ENCODE measurements at regions not wholly inside any gene's neighbourhood (a gene's known extent, or its start where the extent isn't known, plus 50 kb on each side); places are given as distances from the start of the nearest gene placed in this dataset.

DNA sequence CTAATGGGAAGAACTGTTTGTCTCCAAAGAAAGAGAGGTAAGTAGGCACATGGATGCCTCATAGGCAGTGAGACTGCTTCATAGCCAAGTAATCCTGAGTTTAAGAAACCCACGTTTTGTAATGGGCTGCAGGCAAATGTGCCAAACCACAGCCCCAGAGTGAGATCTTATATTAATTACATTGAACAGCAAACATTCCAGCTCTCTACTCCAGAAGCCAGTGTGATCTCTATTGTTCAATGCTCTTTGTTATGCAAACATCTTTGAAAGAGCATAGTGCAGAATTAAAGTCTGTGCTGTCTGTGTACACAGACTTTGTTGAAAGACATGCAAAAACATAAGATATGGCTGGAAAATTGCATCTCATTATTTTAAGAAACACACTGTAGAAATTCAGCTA lies 720.8 kb upstream of the REG3G start:
- no peak overlapping the region for H3K9ac ChIP-seq (ENCODE audit: low read depth, low read length)
- no peak overlapping the region for H2BK20ac ChIP-seq (ENCODE audit: low read depth, low read length)
- no peak overlapping the region for H3K14ac ChIP-seq (replicated peaks; ENCODE audit: low read depth, low read length)
- H3K4me1 ChIP-seq (ENCODE audit: control insufficient read depth, insufficient read depth, low read length), result no peaks in the 10 kb centered on the region
- H2BK5ac ChIP-seq (ENCODE audit: low read depth, low read length, poor library complexity, severe bottlenecking), result no peak overlapping the region
- no peak overlapping the region for H2BK120ac ChIP-seq (ENCODE audit: low read depth, low read length)
- H3K4ac ChIP-seq (ENCODE audit: low read depth, low read length), result no peak overlapping the region
- POLR2A ChIA-PET (ENCODE audit: unreplicated experiment), result no interaction called here
- no peak overlapping the region for H3K56ac ChIP-seq (ENCODE audit: extremely low read depth, insufficient read depth, low read length)
- no peak overlapping the region for H2BK15ac ChIP-seq (ENCODE audit: low read depth, low read length)
- dilution Hi-C loops (cut with HindIII; ENCODE audit: low sequenced_read_pairs, unreplicated experiment) (no loop called here), intact Hi-C loops (cut with micrococcal nuclease) (no loop called here), in situ Hi-C loops (cut with MboI; ENCODE audit: low sequenced_read_pairs) (no loop called here)
- no peak overlapping the region for H3K4me3 ChIP-seq (ENCODE audit: insufficient read depth, low read depth, low read length)
- no peak overlapping the region for H2AK9ac ChIP-seq (replicated peaks; ENCODE audit: low read depth, low read length, poor library complexity)
- no peak overlapping the region for H3K4me2 ChIP-seq (ENCODE audit: low read depth, low read length)
- DNase-seq (no peak), ATAC-seq (ENCODE audit: low read depth) (no peak)
- no peaks in the 10 kb centered on the region for H4K20me1 ChIP-seq (ENCODE audit: insufficient read depth, low read length)
- no peak overlapping the region for H4K8ac ChIP-seq (ENCODE audit: low read depth in 2 of 2, low read length in 2 of 2)
- H3K36me3 ChIP-seq (ENCODE audit: control insufficient read depth, insufficient read depth, low read length), result no peaks in the 10 kb centered on the region
- peaks cover 2% of the 10 kb centered on the region for H3K9me3 ChIP-seq (ENCODE audit: control insufficient read depth, insufficient read depth, low read length)
- no peaks in the 10 kb centered on the region for H3K9me1 ChIP-seq (ENCODE audit: insufficient read depth, low read length)
- TF ChIP-seq FOS (IDR thresholded peaks at IDR 0.05; ENCODE audit: low read depth, low read length) (no peak), RFX5 (IDR thresholded peaks at IDR 0.05; ENCODE audit: low read depth, low read length) (no peak), NFE2L2 (IDR thresholded peaks at IDR 0.05; ENCODE audit: low read depth, low read length) (no peak), MAFK (IDR thresholded peaks at IDR 0.05; ENCODE audit: low read depth, low read length) (no peak), MXI1 (IDR thresholded peaks at IDR 0.05; ENCODE audit: borderline replicate concordance, low read depth, low read length) (no peak), CEBPB (IDR thresholded peaks at IDR 0.05; ENCODE audit: low read depth, low read length) (no peak), MAZ (IDR thresholded peaks at IDR 0.05; ENCODE audit: borderline replicate concordance, low read depth, low read length) (no peak), RAD21 (IDR thresholded peaks at IDR 0.05; ENCODE audit: low read length) (no peak), USF2 (IDR thresholded peaks at IDR 0.05; ENCODE audit: low read depth, low read length) (no peak), RCOR1 (IDR thresholded peaks at IDR 0.05; ENCODE audit: insufficient replicate concordance, low read length) (no peak), BHLHE40 (IDR thresholded peaks at IDR 0.05; ENCODE audit: low read depth, low read length) (no peak)
- TF ChIP-seq, protein P1, sequence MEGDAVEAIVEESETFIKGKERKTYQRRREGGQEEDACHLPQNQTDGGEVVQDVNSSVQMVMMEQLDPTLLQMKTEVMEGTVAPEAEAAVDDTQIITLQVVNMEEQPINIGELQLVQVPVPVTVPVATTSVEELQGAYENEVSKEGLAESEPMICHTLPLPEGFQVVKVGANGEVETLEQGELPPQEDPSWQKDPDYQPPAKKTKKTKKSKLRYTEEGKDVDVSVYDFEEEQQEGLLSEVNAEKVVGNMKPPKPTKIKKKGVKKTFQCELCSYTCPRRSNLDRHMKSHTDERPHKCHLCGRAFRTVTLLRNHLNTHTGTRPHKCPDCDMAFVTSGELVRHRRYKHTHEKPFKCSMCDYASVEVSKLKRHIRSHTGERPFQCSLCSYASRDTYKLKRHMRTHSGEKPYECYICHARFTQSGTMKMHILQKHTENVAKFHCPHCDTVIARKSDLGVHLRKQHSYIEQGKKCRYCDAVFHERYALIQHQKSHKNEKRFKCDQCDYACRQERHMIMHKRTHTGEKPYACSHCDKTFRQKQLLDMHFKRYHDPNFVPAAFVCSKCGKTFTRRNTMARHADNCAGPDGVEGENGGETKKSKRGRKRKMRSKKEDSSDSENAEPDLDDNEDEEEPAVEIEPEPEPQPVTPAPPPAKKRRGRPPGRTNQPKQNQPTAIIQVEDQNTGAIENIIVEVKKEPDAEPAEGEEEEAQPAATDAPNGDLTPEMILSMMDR (conservative IDR thresholded peaks at IDR 0.05; ENCODE audit: low read depth, low read length), result no peak
- H4K91ac ChIP-seq (ENCODE audit: insufficient read depth, low read depth, low read length), result no peak overlapping the region
- H3K23ac ChIP-seq (ENCODE audit: low read depth, low read length), result no peak overlapping the region
- CTCF ChIA-PET, result no interaction called here
- no CpG with 5 or more reads among the region's 1 CpG for WGBS, 2 experiments (ENCODE audit: extremely low coverage in 2 of 2, insufficient read length in 1 of 2)
- no peak overlapping the region for H3K27ac ChIP-seq (ENCODE audit: insufficient read depth, low read length)
- no peak overlapping the region for H2AK5ac ChIP-seq (ENCODE audit: low read depth, low read length)
- no peak overlapping the region for H4K5ac ChIP-seq (ENCODE audit: low read depth, low read length)
- no peak overlapping the region for H3K18ac ChIP-seq (ENCODE audit: low read depth, low read length)
- no peaks in the 10 kb centered on the region for H3K27me3 ChIP-seq (ENCODE audit: control insufficient read depth, insufficient read depth, low read length)
- no peak overlapping the region for H2AFZ ChIP-seq (replicated peaks; ENCODE audit: low read length, poor library complexity)
- no peaks in the 10 kb centered on the region for H3K79me1 ChIP-seq (ENCODE audit: low read depth in 1 of 2, low read length in 2 of 2)
- no TSS peak for BruUV-seq (replicated peaks)

Measured in IMR-90 (cell line).